Spleen (tissue), 7 donors: ENCODE measurements at regions not wholly inside any gene's neighbourhood (a gene's known extent, or its start where the extent isn't known, plus 50 kb on each side); places are given as distances from the start of the nearest gene placed in this dataset.

Experiments used
- POLR2A ChIP-seq, 3 donors: fragments of 450-650 bp; IDR thresholded peaks; one replicate each; pipeline ENCODE4 v1.5.1; 2017; ENCODE audit warnings: antibody characterized with exemption in 3 of 3, mild to moderate bottlenecking in 1 of 3
- TF ChIP-seq, protein P1 (sequence below), 11 experiments: fragments of 200-600 bp in 7 of 11; fragments of 450-650 bp in 4 of 11; sonication (generic) in 4 of 11; IDR thresholded peaks in 8 of 11; conservative IDR thresholded peaks in 3 of 11; 1 replicate in 7 of 11; 2 replicates in 4 of 11; pipeline versions ENCODE4 v1.4.0 to v1.8.0; 2016 to 2021; ENCODE audit warnings: antibody characterized with exemption in 11 of 11, inconsistent platforms in 4 of 11, mild to moderate bottlenecking in 1 of 11
- donor health status: DM: no; HTN: no; CAD: no; lungs with moderate emphysema.
- donor health status: DM: no; HTN: no; CAD: no.
- donor health status: DM: no; HTN: no; CAD: no.

DNA sequence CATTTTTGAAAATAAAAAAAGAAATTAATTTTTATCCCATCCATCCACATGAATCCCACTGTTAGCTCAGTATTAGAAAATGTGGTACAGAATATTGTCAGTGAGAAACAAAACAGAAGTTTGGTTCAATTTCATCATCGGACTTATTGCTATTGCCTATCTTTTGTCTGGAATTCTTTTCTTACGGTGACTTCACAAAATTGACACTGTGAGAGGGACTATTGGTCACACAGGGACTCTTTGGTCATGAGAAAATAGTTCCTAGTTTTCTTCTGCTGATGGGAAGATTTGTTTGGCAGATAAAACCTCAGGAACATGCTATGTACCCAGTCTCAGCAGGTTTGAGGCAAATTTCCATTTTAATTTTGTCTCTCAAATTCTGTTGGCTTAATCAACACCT lies 186.2 kb upstream of the ELL2 start:
- TF ChIP-seq, protein P1, sequence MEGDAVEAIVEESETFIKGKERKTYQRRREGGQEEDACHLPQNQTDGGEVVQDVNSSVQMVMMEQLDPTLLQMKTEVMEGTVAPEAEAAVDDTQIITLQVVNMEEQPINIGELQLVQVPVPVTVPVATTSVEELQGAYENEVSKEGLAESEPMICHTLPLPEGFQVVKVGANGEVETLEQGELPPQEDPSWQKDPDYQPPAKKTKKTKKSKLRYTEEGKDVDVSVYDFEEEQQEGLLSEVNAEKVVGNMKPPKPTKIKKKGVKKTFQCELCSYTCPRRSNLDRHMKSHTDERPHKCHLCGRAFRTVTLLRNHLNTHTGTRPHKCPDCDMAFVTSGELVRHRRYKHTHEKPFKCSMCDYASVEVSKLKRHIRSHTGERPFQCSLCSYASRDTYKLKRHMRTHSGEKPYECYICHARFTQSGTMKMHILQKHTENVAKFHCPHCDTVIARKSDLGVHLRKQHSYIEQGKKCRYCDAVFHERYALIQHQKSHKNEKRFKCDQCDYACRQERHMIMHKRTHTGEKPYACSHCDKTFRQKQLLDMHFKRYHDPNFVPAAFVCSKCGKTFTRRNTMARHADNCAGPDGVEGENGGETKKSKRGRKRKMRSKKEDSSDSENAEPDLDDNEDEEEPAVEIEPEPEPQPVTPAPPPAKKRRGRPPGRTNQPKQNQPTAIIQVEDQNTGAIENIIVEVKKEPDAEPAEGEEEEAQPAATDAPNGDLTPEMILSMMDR (IDR thresholded peaks at IDR 0.05 in 8 of 11, conservative IDR thresholded peaks at IDR 0.05 in 3 of 11): no peak
- TF ChIP-seq POLR2A (IDR thresholded peaks at IDR 0.05): no peak
